Smooth muscle cell (in vitro differentiated cells): ENCODE measurements at regions not wholly inside any gene's neighbourhood (a gene's known extent, or its start where the extent isn't known, plus 50 kb on each side); places are given as distances from the start of the nearest gene placed in this dataset.

Experiments used
- DNase-seq: peaks from one replicate; lab custom pipeline; 2025; ENCODE audit not compliant: unreplicated experiment; lab: John Stamatoyannopoulos, UW
- H2AFZ ChIP-seq: fragments of 200-600 bp; sonication (generic); 2 replicates; pipeline ENCODE4 v1.6.0; 2016; ENCODE audit warnings: antibody characterized with exemption, low read depth, mild to moderate bottlenecking
- H3F3A ChIP-seq: fragments of 200-600 bp; sonication (generic); 2 replicates; pipeline ENCODE4 v1.6.0; 2017; ENCODE audit warnings: antibody characterized with exemption, low read depth
- H3K27ac ChIP-seq: fragments of 200-600 bp; sonication (generic); 2 replicates; pipeline ENCODE4 v1.5.1; 2016; ENCODE audit warnings: low read depth, mild to moderate bottlenecking
- H3K27me3 ChIP-seq: fragments of 200-600 bp; sonication (generic); 2 replicates; pipeline ENCODE4 v1.6.1; 2016; ENCODE audit warnings: low read depth, mild to moderate bottlenecking
- H3K36me3 ChIP-seq: fragments of 200-600 bp; sonication (generic); 2 replicates; pipeline ENCODE4 v1.5.1; 2016; ENCODE audit warnings: low read depth
- H3K4me1 ChIP-seq: fragments of 200-600 bp; sonication (generic); 2 replicates; pipeline ENCODE4 v1.5.1; 2016; ENCODE audit warnings: low read depth
- H3K4me2 ChIP-seq: fragments of 200-600 bp; sonication (generic); 2 replicates; pipeline ENCODE4 v1.6.0; 2016; ENCODE audit warnings: mild to moderate bottlenecking
- H3K4me3 ChIP-seq: fragments of 200-600 bp; sonication (generic); 2 replicates; pipeline ENCODE4 v1.5.1; 2016; ENCODE audit warnings: mild to moderate bottlenecking
- H3K79me2 ChIP-seq: fragments of 200-600 bp; sonication (generic); 2 replicates; pipeline ENCODE4 v1.6.0; 2016; ENCODE audit warnings: low read depth, mild to moderate bottlenecking
- H3K9ac ChIP-seq: fragments of 200-600 bp; sonication (generic); 2 replicates; pipeline ENCODE4 v1.6.0; 2016; ENCODE audit warnings: low read depth
- H3K9me3 ChIP-seq: fragments of 200-600 bp; sonication (generic); replicated peaks from 2 replicates; pipeline ENCODE4 v1.5.1; 2016; ENCODE audit warnings: low read depth
- H4K20me1 ChIP-seq: fragments of 200-600 bp; sonication (generic); 2 replicates; pipeline ENCODE4 v1.6.0; 2016; ENCODE audit warnings: low read depth
- whole genome bisulfite sequencing: methylation state at CpG from one replicate; pipeline ENCODE4 v1.1.7; 2016; ENCODE audit warnings: low lambda C conversion rate; 5-methylcytosine and 5-hydroxymethylcytosine counted together
- TF ChIP-seq, protein P1 (sequence below): fragments of 200-600 bp; sonication (generic); IDR thresholded peaks from 2 replicates; pipeline ENCODE4 v1.5.1; 2017; ENCODE audit warnings: borderline replicate concordance, mild to moderate bottlenecking, antibody characterized with exemption; ENCODE audit not compliant: insufficient read depth, poor library complexity, severe bottlenecking

- TF ChIP-seq, protein P1, sequence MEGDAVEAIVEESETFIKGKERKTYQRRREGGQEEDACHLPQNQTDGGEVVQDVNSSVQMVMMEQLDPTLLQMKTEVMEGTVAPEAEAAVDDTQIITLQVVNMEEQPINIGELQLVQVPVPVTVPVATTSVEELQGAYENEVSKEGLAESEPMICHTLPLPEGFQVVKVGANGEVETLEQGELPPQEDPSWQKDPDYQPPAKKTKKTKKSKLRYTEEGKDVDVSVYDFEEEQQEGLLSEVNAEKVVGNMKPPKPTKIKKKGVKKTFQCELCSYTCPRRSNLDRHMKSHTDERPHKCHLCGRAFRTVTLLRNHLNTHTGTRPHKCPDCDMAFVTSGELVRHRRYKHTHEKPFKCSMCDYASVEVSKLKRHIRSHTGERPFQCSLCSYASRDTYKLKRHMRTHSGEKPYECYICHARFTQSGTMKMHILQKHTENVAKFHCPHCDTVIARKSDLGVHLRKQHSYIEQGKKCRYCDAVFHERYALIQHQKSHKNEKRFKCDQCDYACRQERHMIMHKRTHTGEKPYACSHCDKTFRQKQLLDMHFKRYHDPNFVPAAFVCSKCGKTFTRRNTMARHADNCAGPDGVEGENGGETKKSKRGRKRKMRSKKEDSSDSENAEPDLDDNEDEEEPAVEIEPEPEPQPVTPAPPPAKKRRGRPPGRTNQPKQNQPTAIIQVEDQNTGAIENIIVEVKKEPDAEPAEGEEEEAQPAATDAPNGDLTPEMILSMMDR = no peak
- H3K9me3 ChIP-seq = no peaks in the 10 kb centered on the region
- H3K79me2 ChIP-seq = no peaks in the 10 kb centered on the region
- H3K27me3 ChIP-seq = no peaks in the 10 kb centered on the region
- H3K4me1 ChIP-seq = no peaks in the 10 kb centered on the region
- H3K4me2 ChIP-seq = no peak overlapping the region
- DNase-seq = no peak
- WGBS = 90% methylated on average over 1 of the region's 1 CpG
- H3K36me3 ChIP-seq = no peaks in the 10 kb centered on the region
- H3K4me3 ChIP-seq = no peak overlapping the region
- no peaks in the 10 kb centered on the region for H3F3A ChIP-seq
- H4K20me1 ChIP-seq = no peaks in the 10 kb centered on the region
- H2AFZ ChIP-seq = no peak overlapping the region
- no peak overlapping the region for H3K9ac ChIP-seq
- no peak overlapping the region for H3K27ac ChIP-seq
These were observed 1052.6 kb downstream of the ADGRL3 start for GRCh38 chr4:62252728-62253127.

GRCh38 chr4:62250100-62250499 lies 1050.0 kb downstream of the ADGRL3 start:
- Histone ChIP-seq H3K27me3 (no peaks in the 10 kb centered on the region), H3K4me2 (no peak overlapping the region), H4K20me1 (no peaks in the 10 kb centered on the region), H3K36me3 (no peaks in the 10 kb centered on the region), H3F3A (no peaks in the 10 kb centered on the region), H3K79me2 (no peaks in the 10 kb centered on the region), H3K9me3 (no peaks in the 10 kb centered on the region), H2AFZ (no peak overlapping the region), H3K4me1 (no peaks in the 10 kb centered on the region), H3K4me3 (no peak overlapping the region), H3K27ac (no peak overlapping the region), H3K9ac (no peak overlapping the region)
- WGBS = 84% methylated on average over 5 of the region's 5 CpGs
- no peak for DNase-seq
- TF ChIP-seq, protein P1 = no peak

DNA sequence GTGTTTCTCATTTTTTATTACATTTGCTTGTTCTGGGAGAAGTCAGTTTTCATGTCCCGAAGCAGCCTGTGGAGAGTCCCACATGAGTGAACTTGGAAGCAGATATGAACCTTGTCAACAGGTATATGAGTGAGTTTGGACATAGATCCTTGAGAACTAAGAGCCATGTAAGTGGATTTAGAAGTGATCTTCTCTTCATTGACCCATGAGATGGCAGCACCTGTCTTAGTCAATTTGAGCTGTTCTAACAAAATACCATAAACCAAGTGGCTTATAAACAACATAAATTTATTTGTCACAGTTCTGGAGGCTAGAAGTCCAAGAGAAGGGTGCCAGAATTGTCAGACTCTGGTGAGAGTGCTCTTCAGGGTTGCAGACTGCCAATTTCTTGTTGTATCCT lies 1043.8 kb downstream of the ADGRL3 start:
- 93% methylated on average over 1 of the region's 1 CpG for WGBS
- Histone ChIP-seq H3K9ac (no peak overlapping the region), H3K79me2 (no peaks in the 10 kb centered on the region)

DNA sequence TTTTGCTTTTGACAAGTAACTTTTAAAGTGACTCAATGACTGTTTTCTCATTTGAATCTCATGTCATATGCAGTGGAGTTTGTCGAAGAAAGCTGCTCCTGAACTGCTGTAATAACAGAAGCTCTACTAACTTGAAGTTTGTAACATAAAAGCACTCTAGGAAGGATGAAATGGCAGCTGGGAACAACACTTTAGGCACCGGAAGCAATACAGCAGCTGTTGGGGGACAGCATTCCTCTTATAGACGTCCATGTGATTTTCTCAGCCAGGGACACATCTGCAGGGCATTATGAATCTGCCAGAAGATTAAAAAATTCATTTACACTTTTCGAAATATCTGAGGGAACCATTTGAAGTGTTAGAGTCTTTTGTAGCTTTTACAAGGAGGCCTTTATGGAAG lies 1035.8 kb downstream of the ADGRL3 start:
- Histone ChIP-seq H3K9me3 (no peaks in the 10 kb centered on the region), H3K27me3 (no peaks in the 10 kb centered on the region), H3K9ac (no peak overlapping the region), H3F3A (no peaks in the 10 kb centered on the region), H3K79me2 (no peaks in the 10 kb centered on the region), H3K4me3 (no peak overlapping the region), H2AFZ (no peak overlapping the region), H3K4me2 (no peak overlapping the region), H3K4me1 (peaks cover 3% of the 10 kb centered on the region), H3K36me3 (no peaks in the 10 kb centered on the region), H3K27ac (no peak overlapping the region), H4K20me1 (no peaks in the 10 kb centered on the region)
- no peak for DNase-seq
- WGBS = 85% methylated on average over 4 of the region's 4 CpGs
- TF ChIP-seq, protein P1 = no peak

More for the DNA sequence above, 1043.8 kb downstream of the ADGRL3 start:
- Histone ChIP-seq H3K9me3 (no peaks in the 10 kb centered on the region), H3K4me3 (no peak overlapping the region), H3F3A (no peaks in the 10 kb centered on the region), H4K20me1 (no peaks in the 10 kb centered on the region), H3K4me1 (no peaks in the 10 kb centered on the region), H2AFZ (no peak overlapping the region), H3K27ac (no peak overlapping the region), H3K27me3 (no peaks in the 10 kb centered on the region), H3K4me2 (no peak overlapping the region), H3K36me3 (no peaks in the 10 kb centered on the region)
- TF ChIP-seq, protein P1 = no peak
- DNase-seq = no peak
